A549 (cell line): ENCODE measurements at regions not wholly inside any gene's neighbourhood (a gene's known extent, or its start where the extent isn't known, plus 50 kb on each side); places are given as distances from the start of the nearest gene placed in this dataset.

ENCODE experiments used
- ATAC-seq, 2 experiments: fragments of 200-7000 bp in 1 of 2; fragments of >200 bp in 1 of 2; cut with Nextera tagmentation in 1 of 2; cut with Tn5 transposase in 1 of 2; 3 replicates each; pipeline versions ENCODE4 v1.8.0 to v1.9.1; 2018 to 2020; ENCODE audit warnings: mild to moderate bottlenecking in 1 of 2, moderate library complexity in 1 of 2
- CTCF ChIA-PET: fragments of 300-600 bp; sonication (Branson Sonifier 250); formaldehyde crosslinking; extraction: SDS; loops from one replicate; lab custom pipeline; 2021; ENCODE audit warnings: antibody characterized with exemption, inconsistent platforms; lab: Yijun Ruan, JAX
- POLR2A ChIA-PET: fragments of 350-600 bp; formaldehyde crosslinking; extraction: SDS; loops from one replicate; lab custom pipeline; 2021; ENCODE audit warnings: antibody characterized with exemption, inconsistent platforms; lab: Yijun Ruan, JAX
- DNase-seq, 2 experiments: peaks; one replicate each; pipeline versions ENCODE4 v3.0.0 to v3.0.0-alpha.2; 2011 to 2016; ENCODE audit warnings: low read depth in 1 of 2, low spot score in 1 of 2
- FAIRE-seq: peaks from 2 replicates; lab custom pipeline; 2011; peaks lifted over from hg19 to GRCh38; lab: Jason Lieb, UNC
- H3K27ac ChIP-seq, 2 experiments: fragments of >200 bp; sonication (Bioruptor Twin); formaldehyde crosslinking; 3 replicates each; pipeline ENCODE4 v1.5.1; 2016 to 2017
- H3K4me1 ChIP-seq: fragments of >200 bp; sonication (Bioruptor Twin); formaldehyde crosslinking; 3 replicates; pipeline ENCODE4 v1.6.1; 2016
- H3K4me2 ChIP-seq: fragments of >200 bp; sonication (Bioruptor Twin); formaldehyde crosslinking; 3 replicates; pipeline ENCODE4 v1.6.1; 2016
- H3K4me3 ChIP-seq: fragments of >200 bp; sonication (Bioruptor Twin); formaldehyde crosslinking; 3 replicates; pipeline ENCODE4 v1.5.1; 2016
- H3K9me3 ChIP-seq: fragments of >200 bp; sonication (Bioruptor Twin); formaldehyde crosslinking; 3 replicates; pipeline ENCODE4 v1.6.1; 2016
- BCL3 ChIP-seq: fragments of >200 bp; sonication (Bioruptor Twin); formaldehyde crosslinking; IDR thresholded peaks from 3 replicates; pipeline ENCODE4 v1.6.1; 2016
- CBX8 ChIP-seq: fragments of 200-600 bp; sonication (generic); IDR thresholded peaks from 2 replicates; pipeline ENCODE4 v1.6.1; 2016
- CEBPB ChIP-seq, 2 experiments: fragments of >200 bp in 1 of 2; sonication (Bioruptor Twin) in 1 of 2; formaldehyde crosslinking in 1 of 2; IDR thresholded peaks; 2 replicates each; pipeline ENCODE4 v1.6.1; 2012 to 2016
- CHD4 ChIP-seq: fragments of 200-600 bp; sonication (generic); IDR thresholded peaks from 2 replicates; pipeline ENCODE4 v1.6.1; 2016; ENCODE audit warnings: antibody characterized with exemption, mild to moderate bottlenecking, borderline replicate concordance
- E2F6 ChIP-seq: IDR thresholded peaks from 2 replicates; pipeline ENCODE4 v1.6.1; 2012; ENCODE audit warnings: low read depth, borderline replicate concordance
- EHMT2 ChIP-seq: fragments of 200-600 bp; sonication (generic); IDR thresholded peaks from 2 replicates; pipeline ENCODE4 v1.6.1; 2016; ENCODE audit warnings: antibody characterized with exemption, low read depth, mild to moderate bottlenecking, moderate library complexity
- HDAC2 ChIP-seq: fragments of 200-600 bp; sonication (generic); IDR thresholded peaks from 2 replicates; pipeline ENCODE4 v1.6.1; 2016
- HOXB5 ChIP-seq: fragments of 250-450 bp; sonication (Bioruptor Pico); IDR thresholded peaks from 2 replicates; pipeline ENCODE4 v1.5.0; 2020; ENCODE audit warnings: mild to moderate bottlenecking, moderate library complexity
- KDM5A ChIP-seq: fragments of 200-600 bp; sonication (generic); IDR thresholded peaks from 2 replicates; pipeline ENCODE4 v1.6.1; 2016; ENCODE audit warnings: antibody characterized with exemption, mild to moderate bottlenecking
- MAFK ChIP-seq: fragments of 450-650 bp; IDR thresholded peaks from 2 replicates; pipeline ENCODE4 v1.6.1; 2014; ENCODE audit not compliant: partially characterized antibody
- MAX ChIP-seq: IDR thresholded peaks from 2 replicates; pipeline ENCODE4 v1.6.1; 2012
- NR3C1 ChIP-seq: fragments of >200 bp; sonication (Bioruptor Twin); formaldehyde crosslinking; IDR thresholded peaks from 3 replicates; pipeline ENCODE4 v1.6.1; 2017
- PBX3 ChIP-seq: IDR thresholded peaks from 2 replicates; pipeline ENCODE4 v1.6.1; 2012
- PHF8 ChIP-seq: fragments of 200-600 bp; sonication (generic); IDR thresholded peaks from 2 replicates; pipeline ENCODE4 v1.6.1; 2016; ENCODE audit warnings: low read depth, mild to moderate bottlenecking, antibody characterized with exemption, moderate library complexity, borderline replicate concordance
- POLR2AphosphoS2 ChIP-seq: conservative IDR thresholded peaks from 2 replicates; pipeline ENCODE4 v1.6.1; 2012; ENCODE audit warnings: low read length, improper control_type of control experiment, inconsistent platforms
- RARB ChIP-seq: fragments of 250-450 bp; sonication (Bioruptor Pico); IDR thresholded peaks from 2 replicates; pipeline ENCODE4 v1.8.0; 2021; ENCODE audit warnings: mild to moderate bottlenecking, moderate library complexity
- REST ChIP-seq: fragments of 200-600 bp; sonication (generic); IDR thresholded peaks from 2 replicates; pipeline ENCODE4 v1.6.1; 2016; ENCODE audit warnings: antibody characterized with exemption, mild to moderate bottlenecking, moderate library complexity
- RFX5 ChIP-seq: fragments of 450-650 bp; IDR thresholded peaks from 2 replicates; pipeline ENCODE4 v1.7.1; 2014; ENCODE audit warnings: antibody characterized with exemption, mild to moderate bottlenecking, moderate library complexity
- SREBF2 ChIP-seq: fragments of 450-650 bp; IDR thresholded peaks from 2 replicates; pipeline ENCODE4 v1.6.1; 2014; ENCODE audit warnings: mild to moderate bottlenecking, moderate library complexity
- TFCP2L1 ChIP-seq: fragments of 250-450 bp; sonication (Bioruptor Pico); IDR thresholded peaks from 2 replicates; pipeline ENCODE4 v1.5.0; 2021; ENCODE audit warnings: mild to moderate bottlenecking
- ZC3H11A ChIP-seq: fragments of 450-650 bp; IDR thresholded peaks from 2 replicates; pipeline ENCODE4 v1.6.1; 2014; ENCODE audit warnings: antibody characterized with exemption, mild to moderate bottlenecking
- WGBS: methylation state at CpG from one replicate; pipeline ENCODE4 v1.1.6; 2017; ENCODE audit errors: missing lambda C conversion rate; 5-methylcytosine and 5-hydroxymethylcytosine counted together
- TF ChIP-seq, protein P1 (sequence below): fragments of 250-450 bp; sonication (Bioruptor Pico); IDR thresholded peaks from 2 replicates; pipeline ENCODE4 v1.5.0; 2020; ENCODE audit warnings: low read depth, mild to moderate bottlenecking, moderate library complexity
- TF ChIP-seq, protein P2 (sequence below): fragments of 450-650 bp; IDR thresholded peaks from 2 replicates; pipeline ENCODE4 v1.6.1; 2014; ENCODE audit warnings: antibody characterized with exemption

DNA sequence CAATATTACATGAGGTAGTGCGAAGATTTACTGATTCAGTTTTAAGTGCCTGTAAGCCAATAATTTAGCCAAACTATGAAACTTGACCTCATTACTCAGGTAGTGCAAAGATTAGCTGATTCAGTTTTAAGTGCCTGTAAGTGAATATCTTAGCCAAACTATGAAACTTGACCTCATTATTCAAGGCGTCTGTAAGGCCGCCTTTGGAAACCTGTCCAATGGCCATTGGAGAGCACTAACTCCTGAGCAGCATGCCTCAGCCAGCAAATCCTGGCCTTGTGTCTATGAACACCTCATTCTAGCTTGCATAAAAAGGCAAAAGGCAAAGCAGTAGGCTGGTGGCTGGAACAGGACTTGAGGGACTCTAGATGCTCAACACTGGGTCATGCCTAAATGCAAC, 127.0 kb upstream of the GPR12 start:
- H3K27ac ChIP-seq: no peak overlapping the region
- ChIA-PET POLR2A (no interaction called here), CTCF (interaction anchor here (1.8 kb wide), 1 partner anchor 15 kb away, joined by 6 read pairs; no protein-coding TSS in a partner anchor)
- 0% methylated on average over 3 of the region's 3 CpGs for WGBS
- no peak overlapping the region for H3K4me3 ChIP-seq
- no peaks in the 10 kb centered on the region for H3K9me3 ChIP-seq
- H3K4me1 ChIP-seq: no peaks in the 10 kb centered on the region
- TF ChIP-seq MAFK (no peak), RARB (no peak), RFX5 (no peak)
- DNase-seq (no peak), ATAC-seq (no peak), FAIRE-seq (no peak)
- no peak overlapping the region for H3K4me2 ChIP-seq

DNA sequence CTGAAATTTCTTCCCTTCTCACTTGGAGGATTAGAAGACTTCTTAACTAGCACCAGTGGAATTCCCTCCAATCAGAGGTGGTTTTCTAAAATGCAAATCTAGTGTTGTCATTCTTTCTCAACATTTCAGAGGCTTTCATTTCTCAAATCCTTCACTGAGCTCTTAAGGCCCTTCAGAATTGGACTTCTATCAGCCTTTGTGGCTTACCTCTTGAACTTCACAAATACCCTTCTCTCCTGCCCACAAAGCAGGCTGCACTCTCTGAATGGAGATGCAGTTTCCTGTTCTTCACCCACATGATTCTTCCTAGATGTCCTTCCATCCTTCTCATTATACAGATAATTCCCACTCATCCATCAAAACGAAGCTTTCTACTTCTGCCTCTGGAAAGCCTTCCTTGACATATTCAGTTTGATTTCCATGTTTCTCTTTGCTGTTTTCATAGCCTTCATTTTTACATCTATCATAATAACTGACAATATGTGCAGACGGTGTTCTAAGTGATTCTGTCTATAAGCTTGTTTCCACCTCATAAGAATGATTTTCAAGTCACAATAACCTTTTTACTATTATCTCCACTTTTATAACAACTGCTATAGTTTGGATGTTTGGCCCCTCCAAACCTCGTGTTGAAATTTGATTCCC, 123.1 kb upstream of the GPR12 start:
- Histone ChIP-seq H3K27ac (no peak overlapping the region), H3K4me3 (no peak overlapping the region), H3K4me2 (no peak overlapping the region), H3K4me1 (no peaks in the 10 kb centered on the region), H3K9me3 (no peaks in the 10 kb centered on the region)
- ChIA-PET CTCF (interaction anchor here (2.5 kb wide), 1 partner anchor 11 kb away, joined by 7 read pairs; no protein-coding TSS in a partner anchor), POLR2A (no interaction called here)
- WGBS: 9% methylated on average over 3 of the region's 3 CpGs
- DNase-seq (no peak), FAIRE-seq (no peak), ATAC-seq (no peak)
- TF ChIP-seq SREBF2 (no peak), CBX8 (no peak), BCL3 (no peak), CEBPB (IDR thresholded peaks at IDR 0.05) (no peak), CHD4 (no peak), EHMT2 (no peak), NR3C1 (no peak), RFX5 (no peak)

GRCh38 chr13:26882731-26883130, 122.1 kb upstream of the GPR12 start:
- DNase-seq (no peak), FAIRE-seq (no peak), ATAC-seq (no peak)
- TF ChIP-seq PBX3 (no peak), PHF8 (no peak), EHMT2 (no peak), TFCP2L1 (no peak), HDAC2 (no peak), HOXB5 (CRISPR knock-in tag) (no peak), KDM5A (no peak), ZC3H11A (no peak), REST (no peak), E2F6 (no peak), MAX (no peak), MAFK (no peak), POLR2AphosphoS2 (no peak)
- TF ChIP-seq, protein P1, sequence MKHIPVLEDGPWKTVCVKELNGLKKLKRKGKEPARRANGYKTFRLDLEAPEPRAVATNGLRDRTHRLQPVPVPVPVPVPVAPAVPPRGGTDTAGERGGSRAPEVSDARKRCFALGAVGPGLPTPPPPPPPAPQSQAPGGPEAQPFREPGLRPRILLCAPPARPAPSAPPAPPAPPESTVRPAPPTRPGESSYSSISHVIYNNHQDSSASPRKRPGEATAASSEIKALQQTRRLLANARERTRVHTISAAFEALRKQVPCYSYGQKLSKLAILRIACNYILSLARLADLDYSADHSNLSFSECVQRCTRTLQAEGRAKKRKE (CRISPR knock-in tag): no peak
- TF ChIP-seq, protein P2, sequence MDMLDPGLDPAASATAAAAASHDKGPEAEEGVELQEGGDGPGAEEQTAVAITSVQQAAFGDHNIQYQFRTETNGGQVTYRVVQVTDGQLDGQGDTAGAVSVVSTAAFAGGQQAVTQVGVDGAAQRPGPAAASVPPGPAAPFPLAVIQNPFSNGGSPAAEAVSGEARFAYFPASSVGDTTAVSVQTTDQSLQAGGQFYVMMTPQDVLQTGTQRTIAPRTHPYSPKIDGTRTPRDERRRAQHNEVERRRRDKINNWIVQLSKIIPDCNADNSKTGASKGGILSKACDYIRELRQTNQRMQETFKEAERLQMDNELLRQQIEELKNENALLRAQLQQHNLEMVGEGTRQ: no peak
- H3K27ac ChIP-seq: no peak overlapping the region
- WGBS: 32% methylated on average over 7 of the region's 7 CpGs
- ChIA-PET CTCF (no interaction called here), POLR2A (no interaction called here)
- H3K9me3 ChIP-seq: no peaks in the 10 kb centered on the region
- H3K4me1 ChIP-seq: no peaks in the 10 kb centered on the region
- no peak overlapping the region for H3K4me3 ChIP-seq
- H3K4me2 ChIP-seq: no peak overlapping the region
